OCI-LY1 (cell line): ENCODE measurements at regions not wholly inside any gene's neighbourhood (a gene's known extent, or its start where the extent isn't known, plus 50 kb on each side); places are given as distances from the start of the nearest gene placed in this dataset.

Experiments used
- EZH2 ChIP-seq: fragments of 200-600 bp; sonication (generic), shearing (Covaris generic); IDR thresholded peaks from 2 replicates; pipeline ENCODE4 v1.8.0; 2017; ENCODE audit warnings: borderline replicate concordance, mixed run types, mild to moderate bottlenecking, antibody characterized with exemption, low read length, moderate library complexity, mixed read lengths
- TF ChIP-seq, protein P1 (sequence below): fragments of 200-600 bp; sonication (generic), shearing (Covaris generic); IDR thresholded peaks from 2 replicates; pipeline ENCODE4 v1.5.1; 2017; ENCODE audit warnings: mild to moderate bottlenecking, antibody characterized with exemption, low read length, moderate library complexity, mixed read lengths

DNA sequence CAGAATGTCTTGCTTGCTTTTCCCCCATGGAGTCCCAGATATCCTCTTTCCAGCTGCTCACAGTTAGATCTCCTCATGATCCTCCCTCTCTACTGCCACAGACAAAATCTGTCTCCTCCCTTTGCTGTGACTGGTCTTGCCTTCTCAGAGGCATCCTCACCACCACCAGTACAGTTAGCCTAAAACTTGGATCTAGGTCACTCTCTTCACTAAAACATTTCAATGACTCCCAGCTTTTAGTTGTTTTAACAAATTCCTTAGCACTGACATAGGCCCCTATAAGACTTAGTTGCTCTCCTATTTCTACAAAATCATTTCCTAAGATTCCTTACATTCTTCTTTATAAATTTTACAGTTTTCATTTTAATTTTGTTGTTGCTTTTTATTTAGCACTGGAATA, 734.2 kb upstream of the CHAC2 start:
- TF ChIP-seq EZH2, result no peak
- TF ChIP-seq, protein P1, sequence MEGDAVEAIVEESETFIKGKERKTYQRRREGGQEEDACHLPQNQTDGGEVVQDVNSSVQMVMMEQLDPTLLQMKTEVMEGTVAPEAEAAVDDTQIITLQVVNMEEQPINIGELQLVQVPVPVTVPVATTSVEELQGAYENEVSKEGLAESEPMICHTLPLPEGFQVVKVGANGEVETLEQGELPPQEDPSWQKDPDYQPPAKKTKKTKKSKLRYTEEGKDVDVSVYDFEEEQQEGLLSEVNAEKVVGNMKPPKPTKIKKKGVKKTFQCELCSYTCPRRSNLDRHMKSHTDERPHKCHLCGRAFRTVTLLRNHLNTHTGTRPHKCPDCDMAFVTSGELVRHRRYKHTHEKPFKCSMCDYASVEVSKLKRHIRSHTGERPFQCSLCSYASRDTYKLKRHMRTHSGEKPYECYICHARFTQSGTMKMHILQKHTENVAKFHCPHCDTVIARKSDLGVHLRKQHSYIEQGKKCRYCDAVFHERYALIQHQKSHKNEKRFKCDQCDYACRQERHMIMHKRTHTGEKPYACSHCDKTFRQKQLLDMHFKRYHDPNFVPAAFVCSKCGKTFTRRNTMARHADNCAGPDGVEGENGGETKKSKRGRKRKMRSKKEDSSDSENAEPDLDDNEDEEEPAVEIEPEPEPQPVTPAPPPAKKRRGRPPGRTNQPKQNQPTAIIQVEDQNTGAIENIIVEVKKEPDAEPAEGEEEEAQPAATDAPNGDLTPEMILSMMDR, result no peak
